HEK293 (cell line): ENCODE measurements at regions not wholly inside any gene's neighbourhood (a gene's known extent, or its start where the extent isn't known, plus 50 kb on each side); places are given as distances from the start of the nearest gene placed in this dataset.

Experiments used
- AEBP2 ChIP-seq: fragments of 450-650 bp; formaldehyde crosslinking; IDR thresholded peaks from 2 replicates; pipeline ENCODE4 v1.5.1; 2016; ENCODE audit warnings: missing biosample characterization, missing genetic modification characterization, borderline replicate concordance
- CTCF ChIP-seq: fragments of 450-650 bp; formaldehyde crosslinking; IDR thresholded peaks from 2 replicates; pipeline ENCODE4 v1.5.1; 2016; ENCODE audit warnings: missing biosample characterization, missing genetic modification characterization
- ELK4 ChIP-seq: IDR thresholded peaks from 2 replicates; pipeline ENCODE4 v1.6.1; 2011; ENCODE audit warnings: mild to moderate bottlenecking, low read depth, low read length, borderline replicate concordance
- GLI2 ChIP-seq: fragments of 450-650 bp; formaldehyde crosslinking; IDR thresholded peaks from 2 replicates; pipeline ENCODE4; 2017; ENCODE audit warnings: missing biosample characterization, missing genetic modification characterization, low read depth, borderline replicate concordance
- TCF7L2 ChIP-seq: IDR thresholded peaks from 2 replicates; pipeline ENCODE4 v1.6.1; 2011; ENCODE audit warnings: low read depth, mild to moderate bottlenecking, inconsistent platforms, low read length, moderate library complexity, borderline replicate concordance
- ZBTB10 ChIP-seq: fragments of 450-650 bp; formaldehyde crosslinking; IDR thresholded peaks from 2 replicates; pipeline ENCODE4 v1.5.1; 2016; ENCODE audit warnings: missing biosample characterization, missing genetic modification characterization
- ZBTB26 ChIP-seq: fragments of 450-650 bp; formaldehyde crosslinking; optimal IDR thresholded peaks from 2 replicates; pipeline ENCODE3; 2016; ENCODE audit warnings: missing biosample characterization, mild to moderate bottlenecking, missing genetic modification characterization
- ZNF121 ChIP-seq: fragments of 450-650 bp; formaldehyde crosslinking; IDR thresholded peaks from 2 replicates; pipeline ENCODE4 v1.5.1; 2016; ENCODE audit warnings: missing biosample characterization, missing genetic modification characterization
- ZNF23 ChIP-seq: fragments of 450-650 bp; formaldehyde crosslinking; IDR thresholded peaks from 2 replicates; pipeline ENCODE4 v1.5.1; 2016; ENCODE audit warnings: missing biosample characterization, missing genetic modification characterization, borderline replicate concordance
- ZNF24 ChIP-seq: fragments of 450-650 bp; formaldehyde crosslinking; IDR thresholded peaks from 2 replicates; pipeline ENCODE4 v1.5.1; 2016; ENCODE audit warnings: missing biosample characterization, missing genetic modification characterization
- ZNF626 ChIP-seq: fragments of 450-650 bp; sonication (Bioruptor Pico); formaldehyde crosslinking; IDR thresholded peaks from 2 replicates; pipeline ENCODE4 v1.5.1; 2018; ENCODE audit warnings: missing biosample characterization, missing genetic modification characterization, inconsistent platforms
- ZNF629 ChIP-seq: fragments of 450-650 bp; formaldehyde crosslinking; IDR thresholded peaks from 2 replicates; pipeline ENCODE4 v1.5.1; 2017; ENCODE audit warnings: missing biosample characterization, missing genetic modification characterization
- ZNF747 ChIP-seq: fragments of 450-650 bp; formaldehyde crosslinking; IDR thresholded peaks from 2 replicates; pipeline ENCODE4 v1.5.1; 2016; ENCODE audit warnings: missing biosample characterization, missing genetic modification characterization
- ZSCAN18 ChIP-seq: fragments of 450-650 bp; formaldehyde crosslinking; IDR thresholded peaks from 2 replicates; pipeline ENCODE4 v1.5.1; 2016; ENCODE audit warnings: missing biosample characterization, missing genetic modification characterization

- TF ChIP-seq ZBTB10 (tag by site-specific recombination) (no peak), CTCF (no peak), ZNF629 (no peak), ZBTB26 (tag by site-specific recombination) (no peak), ZNF747 (tag by site-specific recombination) (no peak), GLI2 (tag by site-specific recombination) (no peak), TCF7L2 (no peak), ZNF23 (tag by site-specific recombination) (no peak), ZSCAN18 (tag by site-specific recombination) (no peak), ZNF121 (no peak), ZNF24 (tag by site-specific recombination) (no peak), AEBP2 (tag by site-specific recombination) (no peak), ZNF626 (tag by site-specific recombination) (no peak), ELK4 (no peak)
Measured at GRCh38 chr16:11446566-11447119, 101.4 kb downstream of the RMI2 start.
